Calu3 (cell line): ENCODE measurements at regions not wholly inside any gene's neighbourhood (a gene's known extent, or its start where the extent isn't known, plus 50 kb on each side); places are given as distances from the start of the nearest gene placed in this dataset.

Source experiments
- BruUV-seq: library from RNA; stranded (reverse); fragments of 400-500 nt; replicated peaks from 2 replicates; lab custom pipeline; 2021; lab: Mats Ljungman, UMichigan
- CTCF ChIA-PET: fragments of 300-600 bp; sonication (Branson Sonifier 250); formaldehyde crosslinking; loops from one replicate; lab custom pipeline; 2022; ENCODE audit warnings: antibody characterized with exemption; lab: Charles Lee
- DNase-seq: peaks from one replicate; pipeline ENCODE4 v3.0.0; 2022
- H3K27ac Mint-ChIP-seq: one replicate; pipeline ENCODE4 v1.8.0; 2022; ENCODE audit warnings: mixed read lengths; ENCODE audit not compliant: unreplicated experiment
- H3K27me3 Mint-ChIP-seq: one replicate; pipeline ENCODE4 v1.8.0; 2022; ENCODE audit warnings: mixed read lengths; ENCODE audit not compliant: unreplicated experiment
- H3K36me3 Mint-ChIP-seq: one replicate; pipeline ENCODE4 v1.8.0; 2022; ENCODE audit warnings: mild to moderate bottlenecking, moderate library complexity, mixed read lengths; ENCODE audit not compliant: insufficient read depth, unreplicated experiment
- H3K4me1 Mint-ChIP-seq: one replicate; pipeline ENCODE4 v1.8.0; 2022; ENCODE audit warnings: mild to moderate bottlenecking, low read depth, mixed read lengths; ENCODE audit not compliant: unreplicated experiment
- H3K4me3 Mint-ChIP-seq: one replicate; pipeline ENCODE4 v1.8.0; 2022; ENCODE audit warnings: mild to moderate bottlenecking, low read depth, moderate library complexity, mixed read lengths; ENCODE audit not compliant: unreplicated experiment
- H3K9me3 Mint-ChIP-seq: one replicate; pipeline ENCODE4 v1.8.0; 2022; ENCODE audit warnings: low read depth, mixed read lengths; ENCODE audit not compliant: unreplicated experiment
- CTCF ChIP-seq: fragments of 200-600 bp; IDR thresholded peaks from one replicate; pipeline ENCODE4 v1.8.0; 2022; ENCODE audit warnings: antibody characterized with exemption; ENCODE audit not compliant: unreplicated experiment
- intact Hi-C: fragments of 100-400 bp; cut with micrococcal nuclease; formaldehyde crosslinking; loops from one replicate; pipeline ENCODE4 v1.10.0; 2022; ENCODE audit not compliant: unreplicated experiment

DNA sequence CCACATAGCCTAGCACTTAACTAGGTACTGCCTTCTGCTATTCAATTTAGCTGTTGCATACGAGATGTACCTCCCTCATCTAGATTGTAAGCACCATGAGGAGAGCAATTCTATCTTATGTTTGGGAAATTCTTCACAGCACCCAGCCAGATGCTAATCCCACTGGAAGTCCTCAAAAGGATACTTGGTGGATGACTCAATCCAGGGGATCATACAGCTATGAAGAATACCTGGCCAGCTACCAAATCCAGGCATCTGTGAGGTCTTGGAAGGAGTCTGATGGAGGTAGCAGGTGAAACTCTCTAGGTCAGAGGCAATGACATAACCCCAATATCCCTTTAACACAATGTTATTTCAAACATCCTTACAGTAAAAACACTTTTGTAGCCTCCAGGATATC is 167.8 kb upstream of the NCAM1 start:
- Mint-ChIP-seq H3K27ac (no peak overlapping the region), H3K36me3 (no peaks in the 10 kb centered on the region), H3K9me3 (no peaks in the 10 kb centered on the region), H3K4me1 (peaks cover 9% of the 10 kb centered on the region), H3K27me3 (no peaks in the 10 kb centered on the region), H3K4me3 (no peak overlapping the region)
- intact Hi-C loops = loop anchor here (10.0 kb wide), 1 partner anchor 501 kb away; no protein-coding TSS in a partner anchor
- no peak for DNase-seq
- TF ChIP-seq CTCF = no peak
- CTCF ChIA-PET = no interaction called here
- BruUV-seq = no TSS peak

DNA sequence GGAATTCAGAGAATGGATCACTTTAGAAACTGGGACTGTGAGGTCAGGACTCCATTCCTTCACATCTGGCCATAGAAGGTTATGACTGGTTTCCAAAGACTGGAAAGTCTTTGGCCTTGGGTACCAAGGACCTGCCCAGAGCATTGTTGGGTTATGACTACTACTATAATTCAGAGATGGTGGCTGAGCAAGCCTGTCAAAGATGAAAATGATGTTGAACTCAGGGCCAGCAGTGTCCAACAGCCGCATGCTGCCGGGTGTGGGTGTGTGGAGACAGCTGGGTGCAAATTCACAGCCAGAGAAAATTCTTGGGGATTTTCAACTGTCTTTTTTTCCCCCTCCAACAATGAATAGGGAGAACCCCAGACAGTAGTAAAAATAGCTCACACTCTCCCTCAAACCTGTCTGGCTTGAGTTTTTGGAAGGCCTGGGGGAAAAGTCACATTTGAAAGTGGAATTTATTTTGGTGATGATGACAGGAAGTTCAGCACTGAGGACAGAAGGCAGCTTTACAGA is 166.8 kb upstream of the NCAM1 start:
- Mint-ChIP-seq H3K4me3 (no peak overlapping the region), H3K27ac (no peak overlapping the region), H3K9me3 (no peaks in the 10 kb centered on the region), H3K4me1 (peaks cover 9% of the 10 kb centered on the region), H3K27me3 (no peaks in the 10 kb centered on the region), H3K36me3 (no peaks in the 10 kb centered on the region)
- CTCF ChIA-PET = interaction anchor here (0.6 to 2.1 kb wide), 5 partner anchors 13 to 495 kb away, joined by 3 to 36 read pairs (median 3); no protein-coding TSS in a partner anchor
- intact Hi-C loops = loop anchor here (10.0 kb wide), 1 partner anchor 500 kb away; no protein-coding TSS in a partner anchor
- no peak for DNase-seq
- no peak for TF ChIP-seq CTCF
- no TSS peak for BruUV-seq

DNA sequence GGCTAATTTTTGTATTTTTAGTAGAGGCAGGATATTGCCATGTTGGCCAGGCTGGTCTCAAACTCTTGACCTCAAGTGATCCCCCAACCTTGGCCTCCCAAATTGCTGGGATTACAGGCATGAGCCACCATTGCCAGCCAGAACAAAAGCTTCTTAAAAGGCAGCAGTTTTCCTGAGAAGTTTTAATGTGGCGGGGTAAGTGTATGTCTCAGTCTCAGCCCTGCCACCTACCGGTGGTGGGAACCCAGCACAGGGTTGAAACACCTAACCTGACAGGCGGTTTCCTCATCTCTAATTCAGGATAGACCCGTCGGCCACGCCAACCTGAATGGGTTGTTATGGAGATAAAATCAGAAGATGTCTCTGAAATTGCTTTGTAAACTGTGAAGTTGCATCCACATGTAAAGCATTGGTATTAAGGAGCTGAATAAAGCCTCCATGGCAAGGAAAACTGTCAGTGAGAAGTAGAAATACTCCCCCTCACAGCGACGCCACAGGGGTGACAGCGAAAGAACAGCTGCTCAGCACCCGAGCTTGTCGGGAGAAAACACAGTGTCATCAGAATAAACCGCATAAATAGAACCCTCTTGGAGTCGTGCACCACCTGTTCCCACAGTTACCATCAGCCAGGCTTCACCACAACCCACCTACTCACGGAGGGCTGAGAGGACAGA is 165.9 kb upstream of the NCAM1 start:
- DNase-seq = peak; percentile 70
- CTCF ChIA-PET = interaction anchor here (0.6 to 2.1 kb wide), 7 partner anchors 14 to 871 kb away, joined by 3 to 36 read pairs (median 3); no protein-coding TSS in a partner anchor

More for the DNA sequence above, 165.9 kb upstream of the NCAM1 start:
- Mint-ChIP-seq H3K27ac (no peak overlapping the region), H3K9me3 (no peaks in the 10 kb centered on the region), H3K36me3 (no peaks in the 10 kb centered on the region), H3K27me3 (no peaks in the 10 kb centered on the region), H3K4me1 (peaks cover 9% of the 10 kb centered on the region), H3K4me3 (no peak overlapping the region)
- intact Hi-C loops = loop anchor here (1.0 to 10.0 kb wide), 2 partner anchors 207 to 500 kb away; no protein-coding TSS in a partner anchor
- no peak for TF ChIP-seq CTCF
- no TSS peak for BruUV-seq
